T-helper 1 cell (primary cell): ENCODE measurements at regions not wholly inside any gene's neighbourhood (a gene's known extent, or its start where the extent isn't known, plus 50 kb on each side); places are given as distances from the start of the nearest gene placed in this dataset.
A peak's percentile ranks its signal among the peaks of the same experiment; 100 is the strongest.
"Not testable (repeated sequence)": the region's sequence is repeated elsewhere in the genome, so short reads cannot be mapped to it uniquely, and the experiment has no call there.

Source experiments
- DNase-seq, 5 donors: peaks; one replicate each; pipeline ENCODE4 v3.0.0-alpha.2; 2012 to 2020

GRCh38 chr14:50018933-50019210 is 97.5 kb downstream of the VCPKMT start:
- DNase-seq: no peak

DNA sequence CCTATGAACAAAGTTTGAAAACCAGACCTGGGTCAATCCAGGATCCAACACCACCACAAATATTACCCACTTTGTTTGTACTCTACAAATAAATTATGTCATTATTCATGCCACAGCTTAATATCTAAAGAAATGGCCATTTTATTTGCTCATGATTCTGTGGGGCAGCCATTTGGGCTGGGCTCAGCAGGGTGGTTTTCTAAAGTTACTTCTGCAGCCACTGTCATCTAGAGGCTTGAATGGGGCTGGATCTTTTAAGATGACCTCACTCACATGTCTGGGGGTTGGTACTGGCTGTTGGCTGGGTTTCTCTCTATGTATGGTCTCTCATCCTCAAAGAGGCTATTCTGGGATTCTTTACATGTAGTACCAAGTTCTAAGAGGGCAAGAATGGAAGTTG is 96.2 kb downstream of the VCPKMT start:
- no peak for DNase-seq

DNA sequence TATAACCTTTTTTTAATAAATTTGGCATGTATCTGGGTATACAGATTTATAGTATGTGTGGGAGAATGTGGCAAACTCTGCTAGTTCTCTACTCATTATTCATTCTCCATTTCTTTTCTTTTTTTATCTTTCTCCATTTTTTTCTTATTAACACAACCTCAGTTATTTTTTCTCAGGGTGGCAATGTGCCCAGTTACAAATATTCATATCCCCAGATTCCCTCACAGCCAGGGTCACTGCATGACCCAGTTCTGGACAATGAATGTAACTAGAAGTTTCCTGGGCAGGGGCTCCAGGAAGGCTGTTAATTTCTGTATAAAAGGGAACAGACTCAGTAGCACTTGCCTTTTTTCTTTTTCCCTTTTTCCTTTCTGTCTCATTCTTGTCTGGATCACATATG is 95.6 kb downstream of the VCPKMT start:
- DNase-seq: no peak

GRCh38 chr14:50021261-50022031 is 94.9 kb downstream of the VCPKMT start:
- peak in 1 of 5 donors; percentile 80 for DNase-seq

GRCh38 chr14:50022661-50023060 is 93.7 kb downstream of the VCPKMT start:
- DNase-seq: no peak

DNA sequence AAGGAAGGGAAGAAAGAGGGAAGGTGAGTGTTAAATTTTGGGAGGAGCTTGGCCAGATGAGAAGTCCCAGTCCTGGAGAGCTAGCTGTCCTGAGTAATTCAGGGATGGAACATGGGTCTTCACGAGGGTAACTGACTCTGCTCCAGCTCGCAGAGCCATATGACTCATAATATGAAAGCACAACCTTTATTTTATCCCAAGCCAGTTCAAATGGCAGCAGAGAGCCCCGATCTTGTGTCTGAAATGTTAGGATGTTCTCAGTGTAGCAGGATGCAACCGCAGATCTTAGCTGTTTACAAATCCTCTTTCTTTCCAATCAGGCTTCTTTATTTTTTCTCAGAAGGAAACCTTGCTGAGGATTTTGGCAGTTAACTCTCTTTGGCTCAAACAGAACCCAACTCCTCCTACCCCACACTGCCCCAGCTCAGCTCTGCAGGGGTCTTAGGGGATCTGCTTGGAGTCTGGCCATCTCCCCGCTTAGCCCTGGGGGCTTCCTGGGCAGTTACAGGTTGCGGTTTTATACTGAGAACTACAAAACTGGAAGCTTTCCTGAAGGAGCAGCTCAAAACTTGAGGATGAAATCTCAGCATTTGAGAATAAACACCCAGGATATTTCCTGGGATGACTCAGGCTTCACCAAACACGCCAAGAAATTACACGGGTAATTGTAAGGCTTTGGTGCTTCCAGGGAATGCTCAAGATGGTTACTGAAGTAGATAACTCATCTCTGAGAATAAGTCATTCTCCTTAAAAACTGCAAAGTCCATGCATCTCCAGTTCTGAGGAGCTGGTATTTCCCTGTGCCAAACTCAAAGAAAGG is 92.5 kb downstream of the VCPKMT start:
- no peak for DNase-seq

- DNase-seq: no peak
These were observed 91.3 kb downstream of the VCPKMT start for GRCh38 chr14:50025073-50025472.

GRCh38 chr14:50025776-50026175 is 90.6 kb downstream of the VCPKMT start:
- no peak for DNase-seq

GRCh38 chr14:50026396-50026795 is 90.0 kb downstream of the VCPKMT start:
- DNase-seq: no peak

DNA sequence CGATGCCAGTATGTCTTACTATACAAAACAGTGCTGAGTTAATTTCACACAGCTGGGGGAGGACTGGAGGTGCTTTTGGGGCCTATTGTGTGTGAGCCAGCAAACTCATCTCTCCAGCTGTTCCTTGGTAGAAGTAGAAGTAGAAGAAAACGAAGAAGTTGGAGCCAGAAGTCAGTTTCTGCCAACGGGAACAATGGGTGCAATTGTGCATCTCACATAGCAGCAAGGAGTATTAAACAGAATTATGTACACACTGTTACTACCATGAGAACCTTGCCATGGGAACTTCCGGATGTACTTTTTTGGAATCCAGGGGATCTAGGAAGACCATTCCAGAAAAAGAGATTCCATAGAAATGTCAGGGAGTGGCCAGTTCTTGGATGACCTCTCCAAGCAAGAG is 88.6 kb downstream of the VCPKMT start:
- no peak for DNase-seq

- DNase-seq: no peak
These were observed 87.9 kb downstream of the VCPKMT start for GRCh38 chr14:50028458-50028857.

DNA sequence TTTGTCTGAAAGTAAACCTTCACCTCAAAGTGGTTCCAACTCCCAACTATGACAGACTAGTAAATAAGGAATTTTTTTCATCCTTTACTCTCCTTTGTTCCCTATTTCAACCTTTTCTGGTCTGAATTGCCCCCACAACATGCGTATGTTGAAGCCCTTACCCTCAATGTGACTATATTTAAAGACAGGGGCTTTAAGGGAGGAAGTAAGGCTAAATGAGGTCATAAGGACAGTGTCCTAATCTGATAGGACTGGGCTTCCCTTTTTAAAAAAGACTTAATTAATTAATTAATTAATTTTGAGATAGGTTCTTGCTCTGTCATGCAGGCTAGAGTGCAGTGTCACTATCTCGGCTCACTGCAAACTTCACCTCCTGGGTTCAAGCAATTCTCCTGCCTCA is 86.3 kb downstream of the VCPKMT start:
- DNase-seq: no peak

DNA sequence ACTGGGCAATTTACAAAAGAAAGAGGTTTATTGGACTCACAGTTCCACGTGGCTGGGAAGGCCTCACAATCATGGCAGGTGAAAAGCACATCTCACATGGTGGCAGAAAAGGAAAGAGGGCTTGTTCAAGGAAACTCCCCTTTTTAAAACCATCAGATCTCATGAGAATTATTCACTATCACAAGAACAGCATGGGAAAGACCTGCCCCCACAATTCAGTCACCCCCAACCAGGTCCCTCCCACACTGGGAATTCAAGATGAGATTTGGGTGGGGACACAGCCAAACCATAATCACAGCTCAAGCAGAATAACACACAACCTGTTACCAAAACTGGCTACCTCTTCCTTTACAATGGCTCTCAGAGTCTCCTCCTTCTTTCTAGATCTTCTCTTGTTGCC is 85.5 kb downstream of the VCPKMT start:
- not testable (repeated sequence) for DNase-seq

DNA sequence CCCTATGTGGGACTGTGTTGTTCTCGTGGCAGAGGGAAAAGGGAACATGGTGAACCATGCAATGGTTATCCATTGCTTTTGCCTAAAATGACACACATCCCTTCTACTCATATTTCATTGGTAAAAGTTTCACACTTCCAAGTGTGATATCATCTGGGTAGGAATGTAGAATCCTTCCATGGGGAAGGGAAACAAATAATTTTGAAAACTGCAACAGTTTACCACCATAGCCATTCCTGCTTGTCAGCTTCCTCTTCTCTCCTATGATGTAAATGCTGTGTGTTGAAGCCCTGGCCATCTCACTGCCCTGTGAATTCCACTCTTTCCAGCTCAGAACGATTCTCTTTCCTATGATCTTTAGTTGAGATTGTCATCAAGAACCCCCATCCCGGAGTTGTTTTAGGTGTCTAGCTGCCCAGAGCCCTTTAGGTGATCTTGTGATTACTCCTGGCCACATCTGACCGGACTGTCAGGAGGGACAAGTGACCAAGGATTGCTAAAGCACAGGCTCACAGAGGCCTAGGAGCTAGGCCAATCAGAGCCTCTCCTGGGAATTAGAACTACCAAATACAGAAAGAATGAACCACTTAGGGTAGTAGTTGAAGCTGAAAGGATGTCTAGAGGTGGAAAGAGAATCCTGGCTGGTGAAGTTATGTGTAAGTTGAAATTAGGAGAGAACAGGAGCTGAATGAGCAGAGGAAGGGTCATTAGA is 84.6 kb downstream of the VCPKMT start:
- no peak for DNase-seq

DNA sequence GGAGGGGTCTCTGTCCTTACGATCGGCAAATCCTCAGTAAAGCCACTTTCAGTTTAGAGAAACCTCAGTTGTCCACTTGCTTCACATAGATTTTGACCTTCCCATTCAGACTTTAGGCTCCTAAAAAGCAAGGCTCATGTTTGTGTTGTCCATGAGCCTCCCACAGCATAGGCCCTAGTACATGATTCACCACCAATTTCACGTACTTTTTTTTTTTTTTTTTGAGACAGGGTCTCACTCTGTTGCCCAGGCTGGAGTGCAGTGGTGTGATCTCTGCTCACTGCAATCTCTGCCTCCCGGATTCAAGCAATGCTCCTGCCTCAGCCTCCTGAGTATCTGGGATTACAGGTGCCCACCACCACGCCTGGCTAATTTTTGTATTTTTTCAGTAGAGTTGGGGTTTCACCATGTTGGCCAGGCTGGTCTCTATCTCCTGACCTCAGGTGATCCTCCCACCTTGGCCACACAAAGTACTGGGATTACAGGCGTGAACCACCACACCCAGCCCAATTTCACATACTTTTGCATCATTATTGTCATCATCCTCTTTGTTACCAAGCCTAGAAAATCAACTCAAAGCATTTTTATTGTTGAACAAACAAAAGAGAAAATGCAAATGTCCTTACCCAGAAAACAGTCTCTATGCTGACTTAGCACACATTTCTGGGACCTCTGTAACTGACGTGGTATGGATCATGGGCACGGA is 83.8 kb downstream of the VCPKMT start:
- not testable (repeated sequence) for DNase-seq

- DNase-seq: no peak
These were observed 81.2 kb downstream of the VCPKMT start for GRCh38 chr14:50035214-50035613.

DNA sequence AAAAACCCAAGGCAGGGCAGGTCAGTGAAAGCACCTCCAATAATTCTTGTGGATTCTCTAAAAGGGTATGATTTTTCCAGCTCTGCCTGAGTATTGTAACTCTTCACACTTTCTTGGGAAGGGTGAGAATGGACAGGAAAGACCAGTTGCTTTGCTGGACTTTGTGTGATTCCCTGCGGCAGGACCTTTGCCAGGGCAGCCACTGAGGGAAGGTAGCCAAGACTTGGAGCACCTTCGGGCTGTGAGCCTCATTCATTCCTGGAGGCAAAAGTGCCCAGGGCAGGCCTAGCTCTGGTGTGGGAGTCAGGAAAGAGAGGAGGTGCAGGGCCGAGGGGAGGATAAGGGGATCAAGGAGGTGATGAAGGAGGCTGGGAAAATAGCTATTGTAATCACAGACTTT is 80.2 kb downstream of the VCPKMT start:
- no peak for DNase-seq

DNA sequence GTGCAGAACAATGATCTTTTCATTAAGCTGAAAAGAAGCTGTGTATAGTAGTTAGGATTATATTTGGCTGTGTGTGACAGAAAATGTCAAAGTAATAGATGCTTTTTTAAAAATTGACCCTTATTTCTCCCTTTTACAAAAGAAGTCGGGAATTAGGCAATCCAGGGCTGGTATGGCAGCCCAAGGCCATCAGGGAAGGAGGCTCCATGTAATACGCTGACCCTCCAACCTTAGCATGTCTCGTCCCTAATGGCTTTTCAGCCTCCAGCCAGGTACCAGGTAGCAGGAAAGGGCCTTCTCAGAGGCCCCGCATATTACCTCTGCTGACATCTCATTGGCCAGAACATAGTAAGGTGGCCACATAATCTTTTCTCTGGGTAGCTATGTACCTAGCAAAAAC is 79.7 kb downstream of the VCPKMT start:
- DNase-seq: no peak

GRCh38 chr14:50037240-50037639 is 79.1 kb downstream of the VCPKMT start:
- no peak for DNase-seq

GRCh38 chr14:50037852-50038251 is 78.5 kb downstream of the VCPKMT start:
- DNase-seq: no peak

DNA sequence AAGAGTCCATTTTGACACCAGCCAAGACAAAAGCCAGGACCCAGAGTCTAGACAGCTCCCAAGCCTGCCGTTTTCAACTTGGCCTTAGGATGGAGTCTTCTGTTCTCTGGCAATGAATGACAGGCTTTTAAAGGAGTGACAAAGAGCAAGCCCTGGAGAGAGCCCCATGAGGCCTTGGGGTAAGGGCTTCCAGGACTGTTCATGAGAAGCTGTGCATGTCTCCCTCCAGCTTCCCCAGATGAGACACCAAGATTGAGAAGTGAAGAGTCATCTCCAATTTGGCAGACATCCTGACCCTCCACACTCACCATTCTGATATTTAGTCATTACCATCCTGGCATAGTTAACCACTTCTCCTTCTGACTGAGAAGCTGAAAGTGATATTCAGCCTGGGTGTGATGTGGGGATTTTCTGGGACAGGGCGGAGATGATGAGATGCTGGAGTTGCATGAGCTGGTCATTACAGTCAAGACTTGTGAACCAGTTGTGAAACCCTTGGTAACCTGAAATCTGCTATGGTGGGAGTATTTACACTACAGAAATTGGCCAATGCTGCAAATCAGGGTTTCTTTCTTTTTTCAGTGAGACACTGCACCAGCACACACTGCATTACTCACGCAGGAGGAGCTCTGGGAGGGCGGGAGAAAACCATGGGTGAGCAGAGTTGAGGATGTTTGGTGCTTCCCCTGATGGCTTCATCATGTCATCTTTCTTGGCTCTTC is 77.8 kb downstream of the VCPKMT start:
- peak in 1 of 5 donors; percentile 94 for DNase-seq

- DNase-seq: no peak
These were observed 77.3 kb downstream of the VCPKMT start for GRCh38 chr14:50039120-50039517.
